ENCODE measurements at regions not wholly inside any gene's neighbourhood (a gene's known extent, or its start where the extent isn't known, plus 50 kb on each side); places are given as distances from the start of the nearest gene placed in this dataset.

DNA sequence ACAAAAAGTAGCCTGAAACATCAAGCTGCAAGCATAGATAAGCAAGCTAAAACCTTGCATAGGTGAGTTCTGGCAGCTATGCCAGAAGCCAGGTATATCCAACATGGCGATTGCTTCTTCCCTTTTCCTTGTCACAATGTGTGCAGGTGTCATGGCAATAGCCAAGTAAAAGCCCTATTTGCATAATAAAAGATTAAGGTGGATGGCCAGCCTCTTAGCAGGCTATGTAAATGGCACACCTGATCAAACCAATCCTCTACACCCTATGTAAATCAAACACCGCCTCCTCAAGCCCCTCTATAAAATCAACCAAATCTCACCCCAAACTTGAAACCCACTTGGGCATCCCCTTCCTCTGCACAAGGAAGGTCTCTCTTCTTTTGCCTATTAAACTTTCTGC, 366.8 kb downstream of the VGLL3 start:
- CTCF ChIA-PET = no interaction called here
- intact Hi-C loops (cut with micrococcal nuclease; ENCODE audit: unreplicated experiment) = no loop called here
- Histone ChIP-seq H3K36me3 (ENCODE audit: control insufficient read depth, insufficient read depth, low read length) (no peaks in the 10 kb centered on the region), H3K27ac (ENCODE audit: low read length) (no peak overlapping the region), H3K27me3 (ENCODE audit: control insufficient read depth, insufficient read depth, low read length) (no peaks in the 10 kb centered on the region), H3K4me1 (ENCODE audit: control insufficient read depth, insufficient read depth, low read length) (no peaks in the 10 kb centered on the region), H3K9me3 (ENCODE audit: control insufficient read depth, insufficient read depth, low read depth, low read length) (no peaks in the 10 kb centered on the region), H3K4me3 (ENCODE audit: low read depth in 2 of 2, low read length in 2 of 2) (no peak overlapping the region)
- TF ChIP-seq POLR2AphosphoS5 (IDR thresholded peaks at IDR 0.05; ENCODE audit: low read depth, low read length) (no peak), SIN3A (IDR thresholded peaks at IDR 0.05; ENCODE audit: borderline replicate concordance, insufficient read depth, low read depth, low read length) (no peak), TCF7L2 (IDR thresholded peaks at IDR 0.05; ENCODE audit: low read depth, low read length) (no peak)
- TF ChIP-seq, protein P1, sequence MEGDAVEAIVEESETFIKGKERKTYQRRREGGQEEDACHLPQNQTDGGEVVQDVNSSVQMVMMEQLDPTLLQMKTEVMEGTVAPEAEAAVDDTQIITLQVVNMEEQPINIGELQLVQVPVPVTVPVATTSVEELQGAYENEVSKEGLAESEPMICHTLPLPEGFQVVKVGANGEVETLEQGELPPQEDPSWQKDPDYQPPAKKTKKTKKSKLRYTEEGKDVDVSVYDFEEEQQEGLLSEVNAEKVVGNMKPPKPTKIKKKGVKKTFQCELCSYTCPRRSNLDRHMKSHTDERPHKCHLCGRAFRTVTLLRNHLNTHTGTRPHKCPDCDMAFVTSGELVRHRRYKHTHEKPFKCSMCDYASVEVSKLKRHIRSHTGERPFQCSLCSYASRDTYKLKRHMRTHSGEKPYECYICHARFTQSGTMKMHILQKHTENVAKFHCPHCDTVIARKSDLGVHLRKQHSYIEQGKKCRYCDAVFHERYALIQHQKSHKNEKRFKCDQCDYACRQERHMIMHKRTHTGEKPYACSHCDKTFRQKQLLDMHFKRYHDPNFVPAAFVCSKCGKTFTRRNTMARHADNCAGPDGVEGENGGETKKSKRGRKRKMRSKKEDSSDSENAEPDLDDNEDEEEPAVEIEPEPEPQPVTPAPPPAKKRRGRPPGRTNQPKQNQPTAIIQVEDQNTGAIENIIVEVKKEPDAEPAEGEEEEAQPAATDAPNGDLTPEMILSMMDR (IDR thresholded peaks at IDR 0.05) = no peak
- TF ChIP-seq, protein P2, sequence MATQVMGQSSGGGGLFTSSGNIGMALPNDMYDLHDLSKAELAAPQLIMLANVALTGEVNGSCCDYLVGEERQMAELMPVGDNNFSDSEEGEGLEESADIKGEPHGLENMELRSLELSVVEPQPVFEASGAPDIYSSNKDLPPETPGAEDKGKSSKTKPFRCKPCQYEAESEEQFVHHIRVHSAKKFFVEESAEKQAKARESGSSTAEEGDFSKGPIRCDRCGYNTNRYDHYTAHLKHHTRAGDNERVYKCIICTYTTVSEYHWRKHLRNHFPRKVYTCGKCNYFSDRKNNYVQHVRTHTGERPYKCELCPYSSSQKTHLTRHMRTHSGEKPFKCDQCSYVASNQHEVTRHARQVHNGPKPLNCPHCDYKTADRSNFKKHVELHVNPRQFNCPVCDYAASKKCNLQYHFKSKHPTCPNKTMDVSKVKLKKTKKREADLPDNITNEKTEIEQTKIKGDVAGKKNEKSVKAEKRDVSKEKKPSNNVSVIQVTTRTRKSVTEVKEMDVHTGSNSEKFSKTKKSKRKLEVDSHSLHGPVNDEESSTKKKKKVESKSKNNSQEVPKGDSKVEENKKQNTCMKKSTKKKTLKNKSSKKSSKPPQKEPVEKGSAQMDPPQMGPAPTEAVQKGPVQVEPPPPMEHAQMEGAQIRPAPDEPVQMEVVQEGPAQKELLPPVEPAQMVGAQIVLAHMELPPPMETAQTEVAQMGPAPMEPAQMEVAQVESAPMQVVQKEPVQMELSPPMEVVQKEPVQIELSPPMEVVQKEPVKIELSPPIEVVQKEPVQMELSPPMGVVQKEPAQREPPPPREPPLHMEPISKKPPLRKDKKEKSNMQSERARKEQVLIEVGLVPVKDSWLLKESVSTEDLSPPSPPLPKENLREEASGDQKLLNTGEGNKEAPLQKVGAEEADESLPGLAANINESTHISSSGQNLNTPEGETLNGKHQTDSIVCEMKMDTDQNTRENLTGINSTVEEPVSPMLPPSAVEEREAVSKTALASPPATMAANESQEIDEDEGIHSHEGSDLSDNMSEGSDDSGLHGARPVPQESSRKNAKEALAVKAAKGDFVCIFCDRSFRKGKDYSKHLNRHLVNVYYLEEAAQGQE (IDR thresholded peaks at IDR 0.05; ENCODE audit: insufficient read depth in 1 of 2, low read depth in 2 of 2, low read length in 1 of 2) = no peak
- DNase-seq (ENCODE audit: low read depth, low spot score) (no peak), ATAC-seq (no peak)
- in situ Hi-C loops (cut with HindIII; ENCODE audit: low pct_unique_long_range_greater_than_20kb, low sequenced_read_pairs) = no loop called here
- no TSS peak for BruUV-seq (replicated peaks)
- POLR2A ChIA-PET = no interaction called here

DNA sequence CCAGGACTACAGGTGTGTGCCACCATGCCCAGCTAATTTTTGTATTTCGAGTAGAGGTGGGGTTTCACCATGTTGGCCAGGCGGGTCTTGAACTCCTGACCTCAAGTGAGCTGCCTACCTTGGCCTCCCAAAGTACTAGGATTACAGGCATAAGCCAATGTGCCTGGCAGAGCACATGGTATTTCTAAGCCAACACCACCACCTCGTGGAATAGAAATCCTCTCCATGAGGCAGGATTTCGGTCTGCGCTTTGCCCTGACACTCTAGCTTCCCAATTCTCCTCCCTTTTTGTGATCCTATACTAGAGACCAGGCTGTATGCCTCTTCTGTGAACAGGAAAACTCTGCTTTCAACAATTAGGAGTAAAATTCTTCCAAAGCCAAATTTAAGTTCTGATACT, 372.2 kb downstream of the VGLL3 start:
- Histone ChIP-seq H3K4me1 (ENCODE audit: control insufficient read depth, insufficient read depth, low read length) (no peaks in the 10 kb centered on the region), H3K27ac (ENCODE audit: low read length) (no peak overlapping the region), H3K9me3 (ENCODE audit: control insufficient read depth, insufficient read depth, low read depth, low read length) (no peaks in the 10 kb centered on the region), H3K4me3 (ENCODE audit: low read depth in 2 of 2, low read length in 2 of 2) (no peak overlapping the region), H3K27me3 (ENCODE audit: control insufficient read depth, insufficient read depth, low read length) (no peaks in the 10 kb centered on the region), H3K36me3 (ENCODE audit: control insufficient read depth, insufficient read depth, low read length) (no peaks in the 10 kb centered on the region)
- no TSS peak for BruUV-seq (replicated peaks)
- in situ Hi-C loops (cut with HindIII; ENCODE audit: low pct_unique_long_range_greater_than_20kb, low sequenced_read_pairs) (no loop called here), intact Hi-C loops (cut with micrococcal nuclease; ENCODE audit: unreplicated experiment) (no loop called here)
- ChIA-PET CTCF (no interaction called here), POLR2A (no interaction called here)
- no peak for ATAC-seq
- TF ChIP-seq, protein P2 (IDR thresholded peaks at IDR 0.05; ENCODE audit: insufficient read depth in 1 of 2, low read depth in 2 of 2, low read length in 1 of 2) = no peak
- TF ChIP-seq POLR2AphosphoS5 (IDR thresholded peaks at IDR 0.05; ENCODE audit: low read depth, low read length) = no peak
- TF ChIP-seq, protein P1 (IDR thresholded peaks at IDR 0.05) = no peak
- TF ChIP-seq TCF7L2 (IDR thresholded peaks at IDR 0.05; ENCODE audit: low read depth, low read length) = no peak
- no peak for TF ChIP-seq SIN3A (IDR thresholded peaks at IDR 0.05; ENCODE audit: borderline replicate concordance, insufficient read depth, low read depth, low read length)
- no peak for DNase-seq (ENCODE audit: low read depth, low spot score)

Data from Panc1 (cell line).